WTC11 (cell line): ENCODE measurements at regions not wholly inside any gene's neighbourhood (a gene's known extent, or its start where the extent isn't known, plus 50 kb on each side); places are given as distances from the start of the nearest gene placed in this dataset.

ENCODE experiments used
- ATAC-seq: fragments of 200-7000 bp; cut with Tn5 transposase; 2 replicates; pipeline ENCODE4 v1.10.0; 2021; ENCODE audit warnings: mild to moderate bottlenecking, moderate library complexity
- CTCF ChIA-PET: fragments of 300-600 bp; sonication (Branson Sonifier 250); formaldehyde crosslinking; loops from one replicate; lab custom pipeline; 2021; ENCODE audit warnings: antibody characterized with exemption; lab: Charles Lee
- POLR2A ChIA-PET: fragments of 350-600 bp; sonication (Branson Sonifier 250); formaldehyde crosslinking; loops from one replicate; lab custom pipeline; 2021; ENCODE audit warnings: antibody characterized with exemption; lab: Charles Lee
- DNase-seq: peaks from one replicate; pipeline ENCODE4 v3.0.0; 2021; ENCODE audit warnings: low spot score
- H3K27ac Mint-ChIP-seq: 2 replicates; pipeline ENCODE4 v1.8.0; 2021; ENCODE audit warnings: mixed read lengths
- H3K27me3 Mint-ChIP-seq: 2 replicates; pipeline ENCODE4 v1.8.0; 2021; ENCODE audit warnings: low read depth, mild to moderate bottlenecking, moderate library complexity, mixed read lengths
- H3K36me3 Mint-ChIP-seq: 2 replicates; pipeline ENCODE4 v1.8.0; 2021; ENCODE audit warnings: mixed read lengths
- H3K4me1 Mint-ChIP-seq: 2 replicates; pipeline ENCODE4 v1.8.0; 2022; ENCODE audit warnings: mixed read lengths
- H3K4me3 Mint-ChIP-seq: 2 replicates; pipeline ENCODE4 v1.8.0; 2021; ENCODE audit warnings: mild to moderate bottlenecking, moderate library complexity, mixed read lengths
- H3K9me3 Mint-ChIP-seq: 2 replicates; pipeline ENCODE4 v1.8.0; 2021; ENCODE audit warnings: mixed read lengths
- CBFB ChIP-seq: sonication (generic); formaldehyde crosslinking; IDR thresholded peaks from 2 replicates; pipeline ENCODE4 v1.8.1; 2022; ENCODE audit warnings: mild to moderate bottlenecking, low read depth, missing genetic modification reagents
- CREB1 ChIP-seq: sonication (generic); formaldehyde crosslinking; IDR thresholded peaks from 2 replicates; pipeline ENCODE4 v1.8.0; 2023; ENCODE audit warnings: mild to moderate bottlenecking, missing genetic modification reagents
- CREM ChIP-seq: sonication (generic); formaldehyde crosslinking; IDR thresholded peaks from 2 replicates; pipeline ENCODE4 v1.8.1; 2022; ENCODE audit warnings: mild to moderate bottlenecking, missing genetic modification reagents, moderate library complexity
- FOXK1 ChIP-seq: sonication (generic); formaldehyde crosslinking; IDR thresholded peaks from 2 replicates; pipeline ENCODE4 v1.8.0; 2022; ENCODE audit warnings: mild to moderate bottlenecking, moderate library complexity, missing genetic modification reagents
- HMGA2 ChIP-seq: fragments of 250-450 bp; sonication (Bioruptor Pico); IDR thresholded peaks from 2 replicates; pipeline ENCODE4 v1.4.0; 2021; ENCODE audit warnings: mild to moderate bottlenecking, moderate library complexity
- SP1 ChIP-seq: sonication (generic); formaldehyde crosslinking; conservative IDR thresholded peaks from 2 replicates; pipeline ENCODE4 v1.8.1; 2022; ENCODE audit warnings: missing genetic modification reagents
- ZNF219 ChIP-seq: sonication (generic); formaldehyde crosslinking; IDR thresholded peaks from 2 replicates; pipeline ENCODE4 v1.8.0; 2023; ENCODE audit warnings: missing genetic modification reagents, mild to moderate bottlenecking, borderline replicate concordance
- ZNF232 ChIP-seq: sonication (generic); formaldehyde crosslinking; IDR thresholded peaks from 2 replicates; pipeline ENCODE4 v1.8.0; 2022; ENCODE audit warnings: mild to moderate bottlenecking, missing genetic modification reagents
- ZNF317 ChIP-seq: sonication (generic); formaldehyde crosslinking; IDR thresholded peaks from 2 replicates; pipeline ENCODE4 v1.8.1; 2023; ENCODE audit warnings: low read depth, mild to moderate bottlenecking, moderate library complexity, missing genetic modification reagents, borderline replicate concordance
- TF ChIP-seq, protein P1 (sequence below): sonication (generic); formaldehyde crosslinking; IDR thresholded peaks from 2 replicates; pipeline ENCODE4 v1.8.1; 2022; ENCODE audit warnings: missing genetic modification reagents, borderline replicate concordance
- TF ChIP-seq, protein P2 (sequence below): sonication (generic); formaldehyde crosslinking; IDR thresholded peaks from 2 replicates; pipeline ENCODE4 v1.8.1; 2022; ENCODE audit warnings: mild to moderate bottlenecking, moderate library complexity, missing genetic modification reagents
- TF ChIP-seq, protein P3 (sequence below): sonication (generic); formaldehyde crosslinking; IDR thresholded peaks from 2 replicates; pipeline ENCODE4 v1.8.1; 2023; ENCODE audit warnings: mild to moderate bottlenecking, moderate library complexity, missing genetic modification reagents
- TF ChIP-seq, protein P4 (sequence below): sonication (generic); formaldehyde crosslinking; IDR thresholded peaks from 2 replicates; pipeline ENCODE4 v1.8.1; 2023; ENCODE audit warnings: mild to moderate bottlenecking, missing genetic modification reagents
- TF ChIP-seq, protein P5 (sequence below): sonication (generic); formaldehyde crosslinking; IDR thresholded peaks from 2 replicates; pipeline ENCODE4 v1.8.0; 2022; ENCODE audit warnings: mild to moderate bottlenecking, missing genetic modification reagents
- TF ChIP-seq, protein P6 (sequence below): sonication (generic); formaldehyde crosslinking; IDR thresholded peaks from 2 replicates; pipeline ENCODE4 v1.8.1; 2023; ENCODE audit warnings: mild to moderate bottlenecking, missing genetic modification reagents, moderate library complexity
- TF ChIP-seq, protein P7 (sequence below): sonication (generic); formaldehyde crosslinking; IDR thresholded peaks from 2 replicates; pipeline ENCODE4 v1.8.0; 2023; ENCODE audit warnings: missing genetic modification reagents

DNA sequence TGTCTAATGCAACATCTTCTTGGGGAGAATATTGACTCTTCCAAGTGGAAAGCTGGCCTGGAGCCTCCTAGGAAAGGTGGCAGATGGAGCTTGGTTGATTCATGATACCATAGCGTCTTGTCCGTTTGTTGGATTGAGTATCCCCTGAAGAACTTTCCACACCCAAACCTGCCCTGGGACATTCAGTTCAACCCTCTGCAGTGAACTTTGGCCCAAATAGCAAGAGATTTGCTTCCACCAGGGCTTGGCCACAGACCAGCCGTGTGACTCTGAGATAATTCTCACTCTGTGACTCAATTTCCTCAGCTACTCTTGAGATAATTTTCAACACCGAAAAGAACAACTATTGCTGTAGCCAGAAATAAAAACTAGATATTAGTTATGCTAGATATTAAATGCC is 108.0 kb upstream of the RAD23B start (continued):
- TF ChIP-seq, protein P1, sequence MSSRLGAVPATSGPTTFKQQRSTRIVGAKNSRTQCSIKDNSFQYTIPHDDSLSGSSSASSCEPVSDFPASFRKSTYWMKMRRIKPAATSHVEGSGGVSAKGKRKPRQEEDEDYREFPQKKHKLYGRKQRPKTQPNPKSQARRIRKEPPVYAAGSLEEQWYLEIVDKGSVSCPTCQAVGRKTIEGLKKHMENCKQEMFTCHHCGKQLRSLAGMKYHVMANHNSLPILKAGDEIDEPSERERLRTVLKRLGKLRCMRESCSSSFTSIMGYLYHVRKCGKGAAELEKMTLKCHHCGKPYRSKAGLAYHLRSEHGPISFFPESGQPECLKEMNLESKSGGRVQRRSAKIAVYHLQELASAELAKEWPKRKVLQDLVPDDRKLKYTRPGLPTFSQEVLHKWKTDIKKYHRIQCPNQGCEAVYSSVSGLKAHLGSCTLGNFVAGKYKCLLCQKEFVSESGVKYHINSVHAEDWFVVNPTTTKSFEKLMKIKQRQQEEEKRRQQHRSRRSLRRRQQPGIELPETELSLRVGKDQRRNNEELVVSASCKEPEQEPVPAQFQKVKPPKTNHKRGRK (CRISPR knock-in tag): no peak
- TF ChIP-seq ZNF232 (CRISPR knock-in tag): no peak
- TF ChIP-seq, protein P2, sequence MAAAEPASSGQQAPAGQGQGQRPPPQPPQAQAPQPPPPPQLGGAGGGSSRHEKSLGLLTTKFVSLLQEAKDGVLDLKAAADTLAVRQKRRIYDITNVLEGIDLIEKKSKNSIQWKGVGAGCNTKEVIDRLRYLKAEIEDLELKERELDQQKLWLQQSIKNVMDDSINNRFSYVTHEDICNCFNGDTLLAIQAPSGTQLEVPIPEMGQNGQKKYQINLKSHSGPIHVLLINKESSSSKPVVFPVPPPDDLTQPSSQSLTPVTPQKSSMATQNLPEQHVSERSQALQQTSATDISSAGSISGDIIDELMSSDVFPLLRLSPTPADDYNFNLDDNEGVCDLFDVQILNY: no peak
- TF ChIP-seq, protein P3, sequence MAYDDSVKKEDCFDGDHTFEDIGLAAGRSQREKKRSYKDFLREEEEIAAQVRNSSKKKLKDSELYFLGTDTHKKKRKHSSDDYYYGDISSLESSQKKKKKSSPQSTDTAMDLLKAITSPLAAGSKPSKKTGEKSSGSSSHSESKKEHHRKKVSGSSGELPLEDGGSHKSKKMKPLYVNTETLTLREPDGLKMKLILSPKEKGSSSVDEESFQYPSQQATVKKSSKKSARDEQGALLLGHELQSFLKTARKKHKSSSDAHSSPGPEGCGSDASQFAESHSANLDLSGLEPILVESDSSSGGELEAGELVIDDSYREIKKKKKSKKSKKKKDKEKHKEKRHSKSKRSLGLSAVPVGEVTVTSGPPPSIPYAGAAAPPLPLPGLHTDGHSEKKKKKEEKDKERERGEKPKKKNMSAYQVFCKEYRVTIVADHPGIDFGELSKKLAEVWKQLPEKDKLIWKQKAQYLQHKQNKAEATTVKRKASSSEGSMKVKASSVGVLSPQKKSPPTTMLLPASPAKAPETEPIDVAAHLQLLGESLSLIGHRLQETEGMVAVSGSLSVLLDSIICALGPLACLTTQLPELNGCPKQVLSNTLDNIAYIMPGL (CRISPR knock-in tag): no peak
- no peak for TF ChIP-seq CBFB (CRISPR knock-in tag)
- no peak for TF ChIP-seq FOXK1 (CRISPR knock-in tag)
- TF ChIP-seq, all 79 proteins: peak for 0

DNA sequence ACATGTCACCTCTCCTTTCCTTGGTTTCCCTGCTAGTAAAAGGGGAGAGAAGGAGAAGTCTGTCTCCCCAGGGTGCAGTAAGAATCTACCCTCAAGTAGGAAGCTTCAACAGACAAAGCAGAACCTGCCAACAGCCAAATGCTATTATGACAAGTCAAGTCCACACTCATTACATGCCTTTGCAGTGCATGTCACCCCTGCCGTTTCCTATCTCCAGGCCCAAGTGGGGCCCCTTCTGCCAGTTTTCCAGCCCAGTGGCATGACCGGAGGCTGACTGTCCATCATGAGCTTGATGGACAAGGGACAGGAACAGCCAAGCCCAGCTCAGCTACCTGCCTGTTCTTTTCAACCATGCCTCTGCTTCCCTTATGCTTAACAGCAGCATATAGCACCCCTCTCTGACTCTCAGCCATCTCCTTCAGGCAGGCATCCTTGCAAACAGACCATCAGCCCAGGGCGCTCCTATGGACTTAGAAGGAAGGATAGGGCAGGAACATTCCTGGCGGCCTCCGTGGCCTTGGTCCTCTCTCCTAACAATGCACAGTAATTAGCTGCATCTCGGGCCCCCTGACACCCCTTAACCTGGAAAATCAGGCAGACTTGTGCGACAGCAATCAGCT is 107.2 kb upstream of the RAD23B start:
- H3K4me3 Mint-ChIP-seq: no peak overlapping the region
- POLR2A ChIA-PET: interaction anchor here (0.5 kb wide), 1 partner anchor 57 kb away, joined by 3 read pairs; no protein-coding TSS in a partner anchor
- TF ChIP-seq ZNF219 (CRISPR knock-in tag): no peak
- TF ChIP-seq HMGA2: no peak
- TF ChIP-seq, protein P4, sequence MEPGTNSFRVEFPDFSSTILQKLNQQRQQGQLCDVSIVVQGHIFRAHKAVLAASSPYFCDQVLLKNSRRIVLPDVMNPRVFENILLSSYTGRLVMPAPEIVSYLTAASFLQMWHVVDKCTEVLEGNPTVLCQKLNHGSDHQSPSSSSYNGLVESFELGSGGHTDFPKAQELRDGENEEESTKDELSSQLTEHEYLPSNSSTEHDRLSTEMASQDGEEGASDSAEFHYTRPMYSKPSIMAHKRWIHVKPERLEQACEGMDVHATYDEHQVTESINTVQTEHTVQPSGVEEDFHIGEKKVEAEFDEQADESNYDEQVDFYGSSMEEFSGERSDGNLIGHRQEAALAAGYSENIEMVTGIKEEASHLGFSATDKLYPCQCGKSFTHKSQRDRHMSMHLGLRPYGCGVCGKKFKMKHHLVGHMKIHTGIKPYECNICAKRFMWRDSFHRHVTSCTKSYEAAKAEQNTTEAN (CRISPR knock-in tag): no peak
- TF ChIP-seq, protein P5, sequence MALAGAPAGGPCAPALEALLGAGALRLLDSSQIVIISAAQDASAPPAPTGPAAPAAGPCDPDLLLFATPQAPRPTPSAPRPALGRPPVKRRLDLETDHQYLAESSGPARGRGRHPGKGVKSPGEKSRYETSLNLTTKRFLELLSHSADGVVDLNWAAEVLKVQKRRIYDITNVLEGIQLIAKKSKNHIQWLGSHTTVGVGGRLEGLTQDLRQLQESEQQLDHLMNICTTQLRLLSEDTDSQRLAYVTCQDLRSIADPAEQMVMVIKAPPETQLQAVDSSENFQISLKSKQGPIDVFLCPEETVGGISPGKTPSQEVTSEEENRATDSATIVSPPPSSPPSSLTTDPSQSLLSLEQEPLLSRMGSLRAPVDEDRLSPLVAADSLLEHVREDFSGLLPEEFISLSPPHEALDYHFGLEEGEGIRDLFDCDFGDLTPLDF: no peak
- TF ChIP-seq ZNF232 (CRISPR knock-in tag): no peak
- TF ChIP-seq CREB1 (CRISPR knock-in tag): no peak
- TF ChIP-seq CREM (CRISPR knock-in tag): no peak
- TF ChIP-seq ZNF317 (CRISPR knock-in tag): no peak
- TF ChIP-seq, protein P6, sequence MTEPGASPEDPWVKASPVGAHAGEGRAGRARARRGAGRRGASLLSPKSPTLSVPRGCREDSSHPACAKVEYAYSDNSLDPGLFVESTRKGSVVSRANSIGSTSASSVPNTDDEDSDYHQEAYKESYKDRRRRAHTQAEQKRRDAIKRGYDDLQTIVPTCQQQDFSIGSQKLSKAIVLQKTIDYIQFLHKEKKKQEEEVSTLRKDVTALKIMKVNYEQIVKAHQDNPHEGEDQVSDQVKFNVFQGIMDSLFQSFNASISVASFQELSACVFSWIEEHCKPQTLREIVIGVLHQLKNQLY (CRISPR knock-in tag): no peak
- TF ChIP-seq, protein P7, sequence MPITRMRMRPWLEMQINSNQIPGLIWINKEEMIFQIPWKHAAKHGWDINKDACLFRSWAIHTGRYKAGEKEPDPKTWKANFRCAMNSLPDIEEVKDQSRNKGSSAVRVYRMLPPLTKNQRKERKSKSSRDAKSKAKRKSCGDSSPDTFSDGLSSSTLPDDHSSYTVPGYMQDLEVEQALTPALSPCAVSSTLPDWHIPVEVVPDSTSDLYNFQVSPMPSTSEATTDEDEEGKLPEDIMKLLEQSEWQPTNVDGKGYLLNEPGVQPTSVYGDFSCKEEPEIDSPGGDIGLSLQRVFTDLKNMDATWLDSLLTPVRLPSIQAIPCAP: no peak
- TF ChIP-seq SP1 (CRISPR knock-in tag): no peak
- TF ChIP-seq, all 79 proteins: peak for 0
- CTCF ChIA-PET: interaction anchor here (0.8 to 2.0 kb wide), 4 partner anchors 17 to 64 kb away, joined by 3 to 10 read pairs (median 4); no protein-coding TSS in a partner anchor
- no peaks in the 10 kb centered on the region for H3K27me3 Mint-ChIP-seq
- H3K9me3 Mint-ChIP-seq: no peaks in the 10 kb centered on the region
- no peak overlapping the region for H3K27ac Mint-ChIP-seq
- DNase-seq: no peak
- peak; percentile 29 for ATAC-seq
- H3K4me1 Mint-ChIP-seq: peaks cover 19% of the 10 kb centered on the region
- H3K36me3 Mint-ChIP-seq: no peaks in the 10 kb centered on the region
